CD4-positive, alpha-beta T cell (primary cell): ENCODE measurements at regions not wholly inside any gene's neighbourhood (a gene's known extent, or its start where the extent isn't known, plus 50 kb on each side); places are given as distances from the start of the nearest gene placed in this dataset.

Experiments
- ATAC-seq: fragments of 200-7000 bp; cut with Tn5 transposase; one replicate; pipeline ENCODE4 v1.10.0; 2022; ENCODE audit warnings: mild to moderate bottlenecking; ENCODE audit not compliant: poor library complexity
- CTCF ChIA-PET: fragments of 350-600 bp; sonication (Branson Sonifier 250); formaldehyde crosslinking; loops from one replicate; lab custom pipeline; 2021; ENCODE audit warnings: antibody characterized with exemption, inconsistent platforms; lab: Charles Lee
- POLR2A ChIA-PET: fragments of 350-600 bp; sonication (Branson Sonifier 250); formaldehyde crosslinking; loops from one replicate; lab custom pipeline; 2021; ENCODE audit warnings: antibody characterized with exemption, inconsistent platforms; lab: Charles Lee
- DNase-seq, 14 experiments: peaks; one replicate each; pipeline ENCODE4 v3.0.0-alpha.2; 2013 to 2020; ENCODE audit warnings: mixed read lengths in 2 of 14
- H3K27ac ChIP-seq, 2 donors: one replicate each; pipeline versions ENCODE4 v1.5.1 to v1.7.0; 2013; ENCODE audit warnings: low read length in 2 of 2, low read depth in 1 of 2, mild to moderate bottlenecking in 1 of 2
- H3K27me3 ChIP-seq, 2 experiments: 1 replicate in 1 of 2; 2 replicates in 1 of 2; pipeline versions ENCODE4 v1.6.1 to v1.7.0; 2013; ENCODE audit warnings: low read length in 2 of 2, control low read depth in 1 of 2, mild to moderate bottlenecking in 1 of 2, moderate library complexity in 1 of 2; ENCODE audit not compliant: insufficient read depth in 2 of 2, control insufficient read depth in 1 of 2
- H3K36me3 ChIP-seq: one replicate; pipeline ENCODE4 v1.6.1; 2013; ENCODE audit warnings: low read length, control low read depth; ENCODE audit not compliant: insufficient read depth
- H3K4me1 ChIP-seq: one replicate; pipeline ENCODE4 v1.6.1; 2013; ENCODE audit warnings: low read length, control low read depth; ENCODE audit not compliant: insufficient read depth
- H3K4me3 ChIP-seq: one replicate; pipeline ENCODE4 v1.5.1; 2013; ENCODE audit warnings: mild to moderate bottlenecking, low read length, moderate library complexity
- H3K9me3 ChIP-seq, 2 experiments: 1 replicate in 1 of 2; 2 replicates in 1 of 2; pipeline versions ENCODE4 v1.6.1 to v1.7.0; 2013; ENCODE audit warnings: low read length in 2 of 2, mild to moderate bottlenecking in 2 of 2, control low read depth in 1 of 2, moderate library complexity in 1 of 2; ENCODE audit not compliant: control insufficient read depth in 1 of 2, insufficient read depth in 1 of 2
- H3K27ac Mint-ChIP-seq: one replicate; pipeline ENCODE4 v1.8.0; 2020; ENCODE audit warnings: mixed read lengths
- H3K27me3 Mint-ChIP-seq: one replicate; pipeline ENCODE4 v1.8.0; 2021; ENCODE audit warnings: mixed read lengths
- H3K36me3 Mint-ChIP-seq: one replicate; pipeline ENCODE4 v1.8.0; 2021; ENCODE audit warnings: low read depth, mixed read lengths
- H3K4me1 Mint-ChIP-seq: one replicate; pipeline ENCODE4 v1.8.0; 2021; ENCODE audit warnings: low read depth, mixed read lengths
- H3K4me3 Mint-ChIP-seq: one replicate; pipeline ENCODE4 v1.8.0; 2020; ENCODE audit warnings: mild to moderate bottlenecking, mixed read lengths
- H3K9me3 Mint-ChIP-seq: one replicate; pipeline ENCODE4 v1.8.0; 2020; ENCODE audit warnings: mixed read lengths
- intact Hi-C, 2 experiments: fragments of 100-400 bp; cut with DNase I in 1 of 2; cut with micrococcal nuclease in 1 of 2; formaldehyde crosslinking; loops; one replicate each; pipeline versions ENCODE4 v1.15.1 to v1.9.0; 2023 to 2025; cut with DNase I, micrococcal nuclease
- TF ChIP-seq, protein P1 (sequence below): fragments of 200-600 bp; IDR thresholded peaks from one replicate; pipeline ENCODE4 v1.8.0; 2022; ENCODE audit warnings: antibody characterized with exemption, mild to moderate bottlenecking

DNA sequence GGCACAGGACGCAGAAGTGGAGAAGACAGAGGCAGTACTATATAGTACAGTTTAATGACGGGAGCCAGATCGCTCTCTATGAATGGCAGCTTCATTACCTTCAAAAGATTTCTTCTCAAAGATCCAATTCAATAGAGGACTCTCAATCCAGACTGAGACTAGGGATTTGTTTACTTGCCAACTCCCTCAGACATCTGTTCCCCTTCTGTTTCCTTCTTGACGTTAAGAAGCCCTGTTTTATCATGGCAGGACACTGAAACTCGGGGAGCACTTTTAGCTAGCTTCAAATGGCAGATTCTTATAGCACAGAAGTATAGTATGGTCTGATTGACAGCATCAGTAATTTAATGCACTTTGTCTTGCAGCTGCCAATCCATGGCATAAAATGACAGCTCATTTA is 747.3 kb upstream of the C9orf72 start:
- TF ChIP-seq, protein P1, sequence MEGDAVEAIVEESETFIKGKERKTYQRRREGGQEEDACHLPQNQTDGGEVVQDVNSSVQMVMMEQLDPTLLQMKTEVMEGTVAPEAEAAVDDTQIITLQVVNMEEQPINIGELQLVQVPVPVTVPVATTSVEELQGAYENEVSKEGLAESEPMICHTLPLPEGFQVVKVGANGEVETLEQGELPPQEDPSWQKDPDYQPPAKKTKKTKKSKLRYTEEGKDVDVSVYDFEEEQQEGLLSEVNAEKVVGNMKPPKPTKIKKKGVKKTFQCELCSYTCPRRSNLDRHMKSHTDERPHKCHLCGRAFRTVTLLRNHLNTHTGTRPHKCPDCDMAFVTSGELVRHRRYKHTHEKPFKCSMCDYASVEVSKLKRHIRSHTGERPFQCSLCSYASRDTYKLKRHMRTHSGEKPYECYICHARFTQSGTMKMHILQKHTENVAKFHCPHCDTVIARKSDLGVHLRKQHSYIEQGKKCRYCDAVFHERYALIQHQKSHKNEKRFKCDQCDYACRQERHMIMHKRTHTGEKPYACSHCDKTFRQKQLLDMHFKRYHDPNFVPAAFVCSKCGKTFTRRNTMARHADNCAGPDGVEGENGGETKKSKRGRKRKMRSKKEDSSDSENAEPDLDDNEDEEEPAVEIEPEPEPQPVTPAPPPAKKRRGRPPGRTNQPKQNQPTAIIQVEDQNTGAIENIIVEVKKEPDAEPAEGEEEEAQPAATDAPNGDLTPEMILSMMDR, result no peak
- Mint-ChIP-seq H3K36me3 (no peaks in the 10 kb centered on the region), H3K27me3 (no peaks in the 10 kb centered on the region), H3K4me1 (no peaks in the 10 kb centered on the region), H3K4me3 (no peak overlapping the region), H3K9me3 (peaks cover 3% of the 10 kb centered on the region), H3K27ac (no peak overlapping the region)
- Histone ChIP-seq H3K36me3 (no peaks in the 10 kb centered on the region), H3K27me3 (no peaks in the 10 kb centered on the region), H3K4me1 (no peaks in the 10 kb centered on the region), H3K4me3 (no peak overlapping the region), H3K9me3 (no peaks in the 10 kb centered on the region), H3K27ac (no peak overlapping the region)
- ATAC-seq (no peak), DNase-seq (no peak)
- ChIA-PET POLR2A (no interaction called here), CTCF (no interaction called here)
- intact Hi-C loops, result no loop called here

DNA sequence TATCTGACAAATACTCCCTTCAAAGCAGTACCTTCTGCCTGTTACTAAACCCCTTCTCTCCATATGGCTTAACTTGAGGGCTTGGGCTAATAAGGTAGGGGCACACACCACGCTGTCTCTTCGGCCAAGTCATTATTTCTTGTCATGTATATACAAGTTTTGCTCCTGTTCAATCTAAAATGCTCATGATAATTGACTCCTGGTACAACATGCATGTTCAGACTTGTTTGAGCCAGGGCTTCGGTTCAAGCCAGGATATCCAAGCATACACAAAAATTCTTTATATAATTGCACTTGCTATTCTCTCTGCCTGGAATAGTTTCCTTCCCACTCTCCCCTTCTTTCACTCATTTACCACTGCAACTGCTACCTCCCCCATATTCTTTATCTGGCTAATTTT is 756.0 kb upstream of the C9orf72 start:
- Mint-ChIP-seq H3K9me3 (peaks cover 13% of the 10 kb centered on the region), H3K4me3 (no peak overlapping the region), H3K27me3 (no peaks in the 10 kb centered on the region), H3K27ac (no peak overlapping the region), H3K4me1 (no peaks in the 10 kb centered on the region), H3K36me3 (no peaks in the 10 kb centered on the region)
- DNase-seq (no peak), ATAC-seq (no peak)
- ChIA-PET POLR2A (no interaction called here), CTCF (no interaction called here)
- TF ChIP-seq, protein P1, result no peak
- no peak overlapping the region for H3K4me3 ChIP-seq
- H3K9me3 ChIP-seq, result peaks cover 0 to 4% of the 10 kb centered on the region in 2 experiments
- intact Hi-C loops, result no loop called here
- H3K27ac ChIP-seq, result no peak overlapping the region
- no peaks in the 10 kb centered on the region for H3K27me3 ChIP-seq
- no peaks in the 10 kb centered on the region for H3K4me1 ChIP-seq
- H3K36me3 ChIP-seq, result no peaks in the 10 kb centered on the region

DNA sequence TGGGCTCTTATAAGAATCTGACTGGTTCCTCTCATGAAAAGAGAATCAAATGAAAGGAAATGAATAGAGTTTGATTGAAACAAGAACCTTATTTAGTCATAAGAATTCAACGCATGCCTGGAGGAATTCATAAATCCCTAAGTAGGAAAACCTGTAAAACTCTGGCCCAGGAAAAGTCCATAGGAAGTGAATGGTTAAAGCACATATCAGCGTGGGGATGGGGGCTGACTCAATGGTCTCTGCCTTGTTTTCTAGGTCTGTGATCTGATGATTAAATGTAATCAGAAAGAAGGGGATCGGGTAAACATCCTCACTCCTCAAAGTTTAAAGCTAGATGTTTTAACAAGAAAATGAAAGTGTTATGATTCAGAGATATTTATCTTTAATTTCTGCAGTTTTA is 759.4 kb upstream of the C9orf72 start:
- Mint-ChIP-seq H3K36me3 (no peaks in the 10 kb centered on the region), H3K27ac (no peak overlapping the region), H3K4me1 (no peaks in the 10 kb centered on the region), H3K27me3 (no peaks in the 10 kb centered on the region), H3K9me3 (peaks cover 10% of the 10 kb centered on the region), H3K4me3 (no peak overlapping the region)
- H3K27ac ChIP-seq, result no peak overlapping the region
- no peak for DNase-seq
- TF ChIP-seq, protein P1, result no peak
- CTCF ChIA-PET, result no interaction called here
- no peak for ATAC-seq
- POLR2A ChIA-PET, result no interaction called here
- no peaks in the 10 kb centered on the region for H3K27me3 ChIP-seq
- no peaks in the 10 kb centered on the region for H3K9me3 ChIP-seq
- intact Hi-C loops, result loop anchor here in 1 of 2 experiments (1.0 kb wide), 1 partner anchor 28 kb away; no protein-coding TSS in a partner anchor
- H3K4me3 ChIP-seq, result no peak overlapping the region
- H3K4me1 ChIP-seq, result no peaks in the 10 kb centered on the region
- H3K36me3 ChIP-seq, result no peaks in the 10 kb centered on the region
